H9 (cell line): ENCODE measurements at regions not wholly inside any gene's neighbourhood (a gene's known extent, or its start where the extent isn't known, plus 50 kb on each side); places are given as distances from the start of the nearest gene placed in this dataset.

Source experiments
- DNase-seq: peaks from one replicate; pipeline ENCODE4 v3.0.0-alpha.2; 2017
- H2AFZ ChIP-seq: one replicate; pipeline ENCODE4 v1.6.1; 2013; ENCODE audit warnings: mild to moderate bottlenecking, low read length, control low read depth, moderate library complexity
- H2AK5ac ChIP-seq: 2 replicates; pipeline ENCODE4 v1.6.1; 2013; ENCODE audit warnings: low read length, control low read depth, mixed read lengths; ENCODE audit not compliant: insufficient read length
- H2BK120ac ChIP-seq: one replicate; pipeline ENCODE4 v1.6.1; 2013; ENCODE audit warnings: low read depth, mild to moderate bottlenecking, low read length, control low read depth, inconsistent platforms; ENCODE audit not compliant: poor library complexity, severe bottlenecking
- H2BK12ac ChIP-seq: 2 replicates; pipeline ENCODE4 v1.6.1; 2013; ENCODE audit warnings: low read length, control low read depth, mixed read lengths, low read depth; ENCODE audit not compliant: insufficient read length
- H2BK15ac ChIP-seq: 2 replicates; pipeline ENCODE4 v1.6.1; 2013; ENCODE audit warnings: low read depth, low read length, control low read depth
- H2BK20ac ChIP-seq: one replicate; pipeline ENCODE4 v1.6.1; 2013; ENCODE audit warnings: low read depth, mild to moderate bottlenecking, low read length, control low read depth, inconsistent platforms; ENCODE audit not compliant: poor library complexity, severe bottlenecking
- H2BK5ac ChIP-seq: 2 replicates; pipeline ENCODE4 v1.6.1; 2013; ENCODE audit warnings: low read length, control low read depth, mixed read lengths; ENCODE audit not compliant: insufficient read length
- H3K14ac ChIP-seq: 2 replicates; pipeline ENCODE4 v1.6.1; 2013; ENCODE audit warnings: low read length, control low read depth; ENCODE audit not compliant: insufficient read depth
- H3K18ac ChIP-seq: 2 replicates; pipeline ENCODE4 v1.6.1; 2013; ENCODE audit warnings: low read depth, mild to moderate bottlenecking, mixed read lengths, low read length, control low read depth; ENCODE audit not compliant: insufficient read length
- H3K23ac ChIP-seq: 2 replicates; pipeline ENCODE4 v1.6.1; 2013; ENCODE audit warnings: low read length, control low read depth, mixed read lengths, low read depth; ENCODE audit not compliant: insufficient read length
- H3K23me2 ChIP-seq: 2 replicates; pipeline ENCODE4 v1.6.1; 2013; ENCODE audit warnings: low read depth, mild to moderate bottlenecking, mixed read lengths, low read length, control low read depth; ENCODE audit not compliant: insufficient read length, poor library complexity, severe bottlenecking
- H3K27ac ChIP-seq: 2 replicates; pipeline ENCODE4 v1.5.1; 2013; ENCODE audit warnings: low read length, control low read depth, mixed read lengths, low read depth; ENCODE audit not compliant: insufficient read length
- H3K27me3 ChIP-seq: 2 replicates; pipeline ENCODE4 v1.6.1; 2013; ENCODE audit warnings: low read length, control low read depth, inconsistent platforms; ENCODE audit not compliant: insufficient read depth
- H3K4ac ChIP-seq: 2 replicates; pipeline ENCODE4 v1.6.1; 2013; ENCODE audit warnings: low read depth, mild to moderate bottlenecking, control low read depth, inconsistent platforms, low read length, moderate library complexity
- H3K4me1 ChIP-seq: 2 replicates; pipeline ENCODE4 v1.6.1; 2013; ENCODE audit warnings: low read length, control low read depth, inconsistent platforms; ENCODE audit not compliant: insufficient read depth
- H3K4me2 ChIP-seq: 2 replicates; pipeline ENCODE4 v1.6.1; 2013; ENCODE audit warnings: low read length, control low read depth, mixed read lengths; ENCODE audit not compliant: insufficient read length, insufficient read depth
- H3K56ac ChIP-seq: 2 replicates; pipeline ENCODE4 v1.6.1; 2013; ENCODE audit warnings: low read depth, mild to moderate bottlenecking, mixed read lengths, low read length, control low read depth; ENCODE audit not compliant: insufficient read length
- H3K79me1 ChIP-seq: 2 replicates; pipeline ENCODE4 v1.6.1; 2013; ENCODE audit warnings: low read depth, mild to moderate bottlenecking, moderate library complexity, low read length, control low read depth, inconsistent platforms; ENCODE audit not compliant: insufficient read depth, poor library complexity, severe bottlenecking
- H3K79me2 ChIP-seq: 2 replicates; pipeline ENCODE4 v1.6.1; 2013; ENCODE audit warnings: low read length, control low read depth, inconsistent platforms; ENCODE audit not compliant: insufficient read depth
- H3K9ac ChIP-seq: 2 replicates; pipeline ENCODE4 v1.6.1; 2013; ENCODE audit warnings: low read length, control low read depth, mixed read lengths; ENCODE audit not compliant: insufficient read length; ENCODE audit errors: extremely low read depth
- H3K9me3 ChIP-seq: one replicate; pipeline ENCODE4 v1.6.1; 2013; ENCODE audit warnings: low read depth, low read length, inconsistent platforms; ENCODE audit not compliant: control insufficient read depth
- H3T11ph ChIP-seq: one replicate; pipeline ENCODE4 v1.6.1; 2013; ENCODE audit warnings: mild to moderate bottlenecking, low read length, control low read depth, inconsistent platforms
- H4K20me1 ChIP-seq: one replicate; pipeline ENCODE4 v1.6.1; 2013; ENCODE audit not compliant: control insufficient read depth, insufficient read length, insufficient read depth
- H4K5ac ChIP-seq: 2 replicates; pipeline ENCODE4 v1.6.1; 2013; ENCODE audit warnings: low read depth, mild to moderate bottlenecking, mixed read lengths, low read length, control low read depth; ENCODE audit not compliant: insufficient read length
- H4K8ac ChIP-seq: replicated peaks from 2 replicates; pipeline ENCODE4 v1.6.1; 2013; ENCODE audit warnings: low read length, control low read depth, mixed read lengths, low read depth; ENCODE audit not compliant: insufficient read length
- H4K91ac ChIP-seq: 2 replicates; pipeline ENCODE4 v1.6.1; 2013; ENCODE audit warnings: low read depth, mild to moderate bottlenecking, moderate library complexity, mixed read lengths, low read length, control low read depth; ENCODE audit not compliant: insufficient read length
- H3K27ac Mint-ChIP-seq, 3 experiments: 2 replicates in 2 of 3; 3 replicates in 1 of 3; pipeline ENCODE4 v1.8.0; 2020 to 2021; ENCODE audit warnings: mixed read lengths in 3 of 3, mild to moderate bottlenecking in 1 of 3, moderate library complexity in 1 of 3
- H3K27me3 Mint-ChIP-seq: 2 replicates; pipeline ENCODE4 v1.8.0; 2021; ENCODE audit warnings: low read depth, mild to moderate bottlenecking, moderate library complexity, mixed read lengths
- H3K36me3 Mint-ChIP-seq, 3 experiments: 2 replicates in 2 of 3; 3 replicates in 1 of 3; pipeline ENCODE4 v1.8.0; 2020 to 2021; ENCODE audit warnings: low read depth in 3 of 3, mixed read lengths in 3 of 3; ENCODE audit not compliant: insufficient read depth in 1 of 3
- H3K4me1 Mint-ChIP-seq, 2 experiments: 2 replicates each; pipeline ENCODE4 v1.8.0; 2020; ENCODE audit warnings: mixed read lengths in 2 of 2
- H3K4me3 Mint-ChIP-seq, 2 experiments: 2 replicates in 1 of 2; 3 replicates in 1 of 2; pipeline ENCODE4 v1.8.0; 2020 to 2021; ENCODE audit warnings: mild to moderate bottlenecking in 2 of 2, mixed read lengths in 2 of 2, moderate library complexity in 1 of 2
- H3K9me3 Mint-ChIP-seq, 2 experiments: 2 replicates in 1 of 2; 3 replicates in 1 of 2; pipeline ENCODE4 v1.8.0; 2020; ENCODE audit warnings: mild to moderate bottlenecking in 2 of 2, mixed read lengths in 2 of 2, moderate library complexity in 1 of 2
- WGBS: extraction: QIAGEN DNeasy Blood & Tissue Kit; methylation state at CpG from one replicate; pipeline ENCODE4 v1.1.7; 2013; ENCODE audit warnings: missing lambda C conversion rate, low lambda C conversion rate, mixed read lengths; ENCODE audit not compliant: insufficient read length; ENCODE audit errors: extremely low coverage; 5-methylcytosine and 5-hydroxymethylcytosine counted together
- TF ChIP-seq, protein P1 (sequence below): fragments of 200-600 bp; sonication (generic); conservative IDR thresholded peaks from 3 replicates; pipeline ENCODE4 v1.8.0; 2021; ENCODE audit warnings: antibody characterized with exemption, mild to moderate bottlenecking

DNA sequence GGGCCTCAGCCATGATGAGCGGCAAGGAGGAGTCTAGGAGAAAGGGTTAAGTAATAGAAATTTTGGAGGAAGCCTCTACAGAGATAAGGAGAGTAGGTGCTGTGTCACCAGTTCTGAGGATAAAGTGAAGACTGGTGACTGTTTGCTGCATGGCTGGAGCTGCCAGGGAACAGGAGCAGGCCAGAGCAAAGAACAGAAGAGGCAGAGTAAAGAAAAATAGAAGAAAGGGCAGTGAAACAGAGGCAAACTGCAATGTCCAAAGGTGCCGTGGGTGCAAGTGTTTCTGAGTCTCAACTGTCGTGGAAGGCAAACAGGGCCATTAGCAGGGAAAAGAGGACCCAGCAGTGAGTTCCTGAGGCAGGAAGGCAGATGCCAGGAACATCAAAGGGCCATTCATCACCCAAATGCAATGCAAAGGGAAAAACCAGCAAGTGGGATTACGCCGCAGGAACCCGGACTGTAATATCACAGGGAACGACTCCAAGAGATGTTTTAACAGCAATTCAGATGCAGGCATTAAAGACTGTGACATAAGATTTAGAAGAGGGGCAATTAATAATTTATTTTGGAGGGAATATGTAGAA, 318.3 kb downstream of the FOXO1 start:
- no peak overlapping the region for H3T11ph ChIP-seq
- no peaks in the 10 kb centered on the region; a peak in 2 of 7 replicates for H3K36me3 Mint-ChIP-seq
- H3K27ac ChIP-seq: no peak overlapping the region
- DNase-seq: peak; percentile 42
- no peak overlapping the region for H2BK5ac ChIP-seq
- no peak overlapping the region for H2AK5ac ChIP-seq
- no peak overlapping the region for H3K56ac ChIP-seq
- peaks cover 73% of the 10 kb centered on the region for H3K27me3 Mint-ChIP-seq
- no peak overlapping the region for H3K4ac ChIP-seq
- TF ChIP-seq, protein P1, sequence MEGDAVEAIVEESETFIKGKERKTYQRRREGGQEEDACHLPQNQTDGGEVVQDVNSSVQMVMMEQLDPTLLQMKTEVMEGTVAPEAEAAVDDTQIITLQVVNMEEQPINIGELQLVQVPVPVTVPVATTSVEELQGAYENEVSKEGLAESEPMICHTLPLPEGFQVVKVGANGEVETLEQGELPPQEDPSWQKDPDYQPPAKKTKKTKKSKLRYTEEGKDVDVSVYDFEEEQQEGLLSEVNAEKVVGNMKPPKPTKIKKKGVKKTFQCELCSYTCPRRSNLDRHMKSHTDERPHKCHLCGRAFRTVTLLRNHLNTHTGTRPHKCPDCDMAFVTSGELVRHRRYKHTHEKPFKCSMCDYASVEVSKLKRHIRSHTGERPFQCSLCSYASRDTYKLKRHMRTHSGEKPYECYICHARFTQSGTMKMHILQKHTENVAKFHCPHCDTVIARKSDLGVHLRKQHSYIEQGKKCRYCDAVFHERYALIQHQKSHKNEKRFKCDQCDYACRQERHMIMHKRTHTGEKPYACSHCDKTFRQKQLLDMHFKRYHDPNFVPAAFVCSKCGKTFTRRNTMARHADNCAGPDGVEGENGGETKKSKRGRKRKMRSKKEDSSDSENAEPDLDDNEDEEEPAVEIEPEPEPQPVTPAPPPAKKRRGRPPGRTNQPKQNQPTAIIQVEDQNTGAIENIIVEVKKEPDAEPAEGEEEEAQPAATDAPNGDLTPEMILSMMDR: no peak
- H2BK15ac ChIP-seq: no peak overlapping the region
- no peak overlapping the region for H4K5ac ChIP-seq
- H3K4me3 Mint-ChIP-seq: no peak overlapping the region; a peak in 1 of 5 replicates
- H3K14ac ChIP-seq: 0 out of 2 replicates have a peak overlapping the region, but pooled peaks have one; percentile 26
- H3K27me3 ChIP-seq: no peaks in the 10 kb centered on the region; the same call in 1 of the 2 replicates
- WGBS: no CpG with 5 or more reads among the region's 7 CpGs
- no peak overlapping the region; a peak in 2 of 7 replicates for H3K27ac Mint-ChIP-seq
- no peaks in the 10 kb centered on the region for H3K79me2 ChIP-seq
- no peaks in the 10 kb centered on the region for H4K20me1 ChIP-seq
- H3K9me3 Mint-ChIP-seq: no peaks in the 10 kb centered on the region
- H3K4me1 ChIP-seq: peaks cover 14% of the 10 kb centered on the region
- H2BK12ac ChIP-seq: no peak overlapping the region
- peaks cover 50 to 56% of the 10 kb centered on the region in 2 experiments for H3K4me1 Mint-ChIP-seq
- H2BK120ac ChIP-seq: no peak overlapping the region
- H3K18ac ChIP-seq: no peak overlapping the region
- no peak overlapping the region for H3K9ac ChIP-seq
- H3K9me3 ChIP-seq: no peaks in the 10 kb centered on the region
- no peak overlapping the region for H2AFZ ChIP-seq
- H4K8ac ChIP-seq: no peak overlapping the region
- H3K79me1 ChIP-seq: no peaks in the 10 kb centered on the region
- no peak overlapping the region for H3K23ac ChIP-seq
- H3K4me2 ChIP-seq: peak overlapping the region; percentile 19
- H2BK20ac ChIP-seq: no peak overlapping the region
- H3K23me2 ChIP-seq: no peaks in the 10 kb centered on the region
- no peak overlapping the region for H4K91ac ChIP-seq
